ENCODE measurements at regions not wholly inside any gene's neighbourhood (a gene's known extent, or its start where the extent isn't known, plus 50 kb on each side); places are given as distances from the start of the nearest gene placed in this dataset.

DNA sequence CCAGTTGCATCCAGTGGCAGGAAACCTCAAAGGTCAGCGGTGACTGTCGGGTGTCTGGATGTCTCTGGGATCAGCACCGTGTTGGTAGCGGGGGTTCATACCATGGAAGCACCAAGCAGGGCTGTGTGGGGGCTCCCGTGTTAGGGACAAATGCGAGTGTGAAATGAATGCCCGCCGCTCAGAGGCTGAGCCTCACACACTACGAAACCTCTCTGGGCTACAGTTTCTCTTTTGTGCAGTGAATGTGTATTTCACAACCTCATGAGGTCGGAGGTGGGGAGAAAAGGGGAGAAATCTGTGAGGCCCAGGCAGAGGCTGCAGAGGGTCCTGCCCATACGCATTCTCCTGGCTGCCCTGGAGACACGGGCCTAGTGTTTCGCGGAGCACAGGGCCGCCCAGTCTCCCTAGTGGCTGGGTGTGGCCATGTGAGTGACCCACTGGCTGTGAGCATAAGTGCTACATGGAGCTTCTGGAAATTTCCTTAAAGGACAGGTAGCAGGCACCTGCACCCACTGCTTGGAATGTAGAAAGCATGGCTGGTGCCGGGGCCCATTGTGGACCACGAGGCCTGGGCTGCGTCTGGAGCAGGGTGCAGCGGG, 138.0 kb upstream of the GLI2 start:
- no peak for TF ChIP-seq POLR2A (IDR thresholded peaks at IDR 0.05)
- TF ChIP-seq, protein P1, sequence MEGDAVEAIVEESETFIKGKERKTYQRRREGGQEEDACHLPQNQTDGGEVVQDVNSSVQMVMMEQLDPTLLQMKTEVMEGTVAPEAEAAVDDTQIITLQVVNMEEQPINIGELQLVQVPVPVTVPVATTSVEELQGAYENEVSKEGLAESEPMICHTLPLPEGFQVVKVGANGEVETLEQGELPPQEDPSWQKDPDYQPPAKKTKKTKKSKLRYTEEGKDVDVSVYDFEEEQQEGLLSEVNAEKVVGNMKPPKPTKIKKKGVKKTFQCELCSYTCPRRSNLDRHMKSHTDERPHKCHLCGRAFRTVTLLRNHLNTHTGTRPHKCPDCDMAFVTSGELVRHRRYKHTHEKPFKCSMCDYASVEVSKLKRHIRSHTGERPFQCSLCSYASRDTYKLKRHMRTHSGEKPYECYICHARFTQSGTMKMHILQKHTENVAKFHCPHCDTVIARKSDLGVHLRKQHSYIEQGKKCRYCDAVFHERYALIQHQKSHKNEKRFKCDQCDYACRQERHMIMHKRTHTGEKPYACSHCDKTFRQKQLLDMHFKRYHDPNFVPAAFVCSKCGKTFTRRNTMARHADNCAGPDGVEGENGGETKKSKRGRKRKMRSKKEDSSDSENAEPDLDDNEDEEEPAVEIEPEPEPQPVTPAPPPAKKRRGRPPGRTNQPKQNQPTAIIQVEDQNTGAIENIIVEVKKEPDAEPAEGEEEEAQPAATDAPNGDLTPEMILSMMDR (IDR thresholded peaks at IDR 0.05): no peak
- TF ChIP-seq POLR2AphosphoS5 (IDR thresholded peaks at IDR 0.05): no peak
